T-helper 22 cell (primary cell): ENCODE measurements at regions not wholly inside any gene's neighbourhood (a gene's known extent, or its start where the extent isn't known, plus 50 kb on each side); places are given as distances from the start of the nearest gene placed in this dataset.

Experiments used
- DNase-seq: peaks from one replicate; pipeline ENCODE4 v3.0.0-alpha.2; 2020; ENCODE audit warnings: low read depth

DNA sequence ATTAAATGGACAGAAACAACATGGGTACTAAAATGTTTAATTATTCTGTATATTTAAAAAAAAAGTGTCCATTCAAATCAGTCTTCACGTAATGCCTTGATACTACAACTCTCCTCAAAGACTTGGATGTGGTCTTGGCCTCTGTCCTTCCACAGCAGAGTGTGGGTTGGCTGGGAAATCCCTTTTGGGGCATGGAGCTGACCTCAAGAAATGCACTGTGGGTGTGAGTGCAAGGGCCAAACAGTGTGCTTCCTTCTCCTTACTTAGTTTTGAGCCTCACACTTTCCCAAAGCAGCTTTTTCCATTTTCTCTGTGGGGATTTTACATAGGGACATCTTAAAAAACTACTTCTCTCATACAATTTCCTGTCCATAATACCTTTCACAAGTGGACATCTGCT is 607.4 kb downstream of the EFNB2 start:
- DNase-seq, result no peak

DNA sequence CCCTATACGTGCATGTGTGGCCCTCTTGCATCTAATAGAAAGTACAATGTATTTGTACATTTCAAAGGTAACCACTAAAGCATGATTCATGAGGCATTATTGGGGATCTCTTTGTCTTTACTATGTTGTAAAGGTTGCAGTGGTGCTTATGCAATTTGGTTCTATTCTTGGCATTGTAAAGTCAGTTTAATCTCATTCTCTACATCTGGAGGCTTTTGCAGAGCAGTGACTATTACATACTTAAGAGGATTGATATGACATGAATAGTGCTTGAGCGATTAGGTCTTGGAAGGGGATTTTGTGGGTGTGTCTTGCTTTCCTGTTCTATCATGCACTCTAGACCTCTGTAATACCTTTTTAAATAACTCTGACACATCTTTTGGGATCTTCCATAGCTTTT is 610.0 kb downstream of the EFNB2 start:
- no peak for DNase-seq

DNA sequence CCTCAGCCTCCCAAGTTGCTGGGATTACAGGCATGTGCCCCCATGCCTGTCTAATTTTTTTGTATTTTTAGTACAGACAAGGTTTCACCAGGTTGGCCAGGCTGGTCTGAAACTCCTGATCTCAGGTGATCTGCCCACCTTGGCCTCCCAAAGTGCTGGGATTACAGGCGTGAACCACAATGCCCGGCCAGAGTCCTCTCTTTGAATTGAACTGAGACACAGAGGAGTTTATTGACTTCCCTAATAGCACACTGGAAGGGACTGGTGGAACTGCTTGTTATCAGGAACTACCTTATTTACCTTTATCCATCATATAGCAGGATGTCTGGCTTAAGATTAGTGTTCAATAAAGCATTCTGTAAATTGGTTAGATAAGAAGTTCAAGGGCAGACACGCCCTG is 613.8 kb downstream of the EFNB2 start:
- no peak for DNase-seq

DNA sequence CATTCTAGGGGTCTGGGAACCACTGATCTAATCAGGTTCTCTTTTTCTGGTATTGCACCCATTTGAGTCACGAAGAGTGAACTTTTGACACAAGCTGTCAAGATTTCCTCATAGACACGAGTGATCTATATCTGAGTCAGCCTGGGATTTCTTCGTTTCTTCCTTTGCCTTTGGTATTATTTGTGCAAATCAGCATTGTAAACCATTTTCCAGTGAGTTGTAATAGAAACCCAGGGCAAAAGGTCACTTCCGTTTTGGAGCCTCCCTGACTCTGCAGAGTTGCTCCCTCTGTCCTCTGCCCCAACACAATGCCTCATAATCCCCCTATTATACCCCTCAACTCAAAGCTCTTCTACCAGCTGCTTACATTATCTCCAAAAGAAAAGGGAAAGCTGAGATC is 615.1 kb downstream of the EFNB2 start:
- DNase-seq, result no peak

DNA sequence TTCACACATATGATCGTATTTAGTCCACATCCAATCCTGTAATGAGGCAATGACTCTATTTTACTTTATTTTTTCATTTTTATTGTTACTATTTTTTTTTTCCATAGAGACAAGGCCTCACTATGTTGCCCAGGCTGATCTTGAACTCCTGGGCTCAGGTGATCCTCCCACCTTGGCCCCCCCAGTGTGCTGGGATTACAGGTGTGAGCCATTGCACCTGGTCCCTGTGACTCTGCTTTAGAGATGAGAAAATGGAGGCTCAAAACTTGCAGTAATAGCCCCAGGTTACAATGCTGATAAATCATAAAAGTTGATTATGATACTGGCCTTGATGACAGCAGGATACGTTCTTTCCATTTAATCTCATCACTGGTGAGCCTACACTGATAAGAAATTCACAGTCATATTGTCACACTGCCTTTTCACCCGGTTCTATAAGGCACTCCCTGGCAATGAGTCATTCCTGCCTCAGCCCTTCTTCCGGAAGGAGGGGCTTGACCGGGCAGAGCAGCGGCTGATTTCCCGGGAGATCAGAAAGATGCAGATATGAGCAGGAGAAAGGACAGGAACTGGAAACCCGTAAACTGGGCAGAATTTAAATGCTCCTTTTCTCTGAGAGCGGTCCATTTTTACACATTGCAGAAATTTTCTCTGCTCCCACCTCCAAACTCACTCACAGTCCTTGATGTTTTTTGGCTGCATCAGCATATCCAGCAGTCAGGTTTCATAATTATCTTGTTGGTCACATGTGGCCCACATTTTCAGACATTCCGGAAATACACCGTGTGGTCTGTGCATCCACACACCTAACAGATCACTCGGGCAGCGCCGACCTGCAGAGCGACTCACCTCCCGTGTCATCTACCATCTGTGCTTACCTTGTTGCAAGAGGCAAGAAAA is 616.4 kb downstream of the EFNB2 start:
- no peak for DNase-seq

DNA sequence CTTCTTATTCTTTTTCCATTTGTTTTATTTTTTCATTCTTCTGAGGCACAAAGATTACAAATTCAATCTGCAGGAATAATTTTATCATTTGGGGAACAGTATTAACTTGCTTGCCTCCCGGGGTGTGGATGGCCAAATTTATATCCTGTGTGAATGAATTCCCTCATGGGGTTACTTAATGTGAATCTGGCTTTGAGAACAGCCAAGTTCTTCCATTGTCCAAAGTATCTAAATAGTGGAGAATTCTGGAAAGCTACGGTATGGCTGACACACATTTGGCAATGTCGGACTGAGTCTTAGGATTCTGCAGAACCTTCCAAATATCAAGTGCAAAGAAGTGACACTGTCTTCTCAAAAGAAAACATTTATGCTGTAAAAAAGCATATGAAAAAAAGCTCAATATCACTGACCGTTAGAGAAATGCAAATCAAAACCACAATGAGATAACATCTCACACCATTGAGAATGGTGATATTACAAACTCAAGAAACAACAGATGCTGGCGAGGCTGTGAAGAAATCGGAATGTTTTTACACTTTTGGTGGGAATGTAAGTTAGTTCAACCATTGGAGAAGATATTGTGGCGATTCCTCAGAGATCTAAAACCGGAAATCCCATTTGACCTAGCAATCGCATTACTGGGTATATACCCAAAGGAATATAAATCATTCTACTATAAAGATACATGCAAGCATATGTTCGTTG is 620.2 kb downstream of the EFNB2 start:
- DNase-seq, result no peak

DNA sequence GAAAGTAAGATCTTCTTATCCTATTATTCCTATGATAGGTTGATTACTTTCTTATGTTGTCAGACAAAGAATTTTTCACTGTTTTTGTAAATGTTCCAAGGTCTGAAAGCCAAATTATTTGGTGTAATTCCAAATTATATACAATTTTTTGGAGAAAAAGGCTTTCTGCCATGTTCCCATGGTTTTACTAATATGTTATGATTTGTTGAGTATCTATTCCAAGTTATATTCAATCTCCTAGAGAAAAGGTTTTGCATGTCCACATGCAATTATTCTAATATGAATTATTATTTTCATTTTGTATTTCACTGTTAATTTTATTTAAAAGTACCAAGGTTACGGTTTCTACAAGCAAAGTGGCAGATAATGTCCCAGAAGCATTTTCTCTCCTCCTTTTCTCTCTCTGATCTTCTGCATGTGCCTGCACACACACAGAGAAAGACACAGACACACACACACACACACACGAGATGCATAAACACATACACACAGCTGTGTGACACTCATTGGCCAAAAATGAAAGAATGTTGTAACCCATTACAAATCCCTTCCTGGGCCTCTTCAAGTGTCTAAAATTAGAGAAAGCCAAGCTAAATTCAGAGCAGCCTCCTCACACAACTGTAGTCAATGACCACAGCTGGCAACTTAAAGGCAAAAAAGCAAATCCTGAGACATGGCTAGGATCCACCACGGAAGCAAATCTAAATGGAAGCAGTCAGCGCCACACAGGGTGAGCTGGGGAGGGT is 621.0 kb downstream of the EFNB2 start:
- DNase-seq, result no peak

DNA sequence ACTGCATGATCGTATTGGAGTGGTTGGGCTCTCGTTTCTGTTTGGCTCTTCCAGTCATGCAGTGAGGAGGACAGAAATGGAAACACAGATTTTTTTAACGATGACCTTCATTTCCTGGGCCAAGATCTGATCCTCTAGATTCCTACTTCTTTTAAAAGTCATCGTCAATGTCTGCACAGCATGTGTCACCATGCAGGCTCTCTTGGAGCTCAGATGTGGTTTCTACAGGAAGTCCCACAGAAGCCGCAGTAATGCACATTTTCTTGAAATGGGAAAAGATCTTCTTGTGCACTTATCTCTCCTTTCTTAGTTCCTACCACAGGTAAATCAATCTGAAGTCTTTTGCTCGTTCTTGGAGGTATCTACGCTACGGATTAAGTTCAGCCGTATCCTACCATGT is 626.9 kb downstream of the EFNB2 start:
- no peak for DNase-seq

DNA sequence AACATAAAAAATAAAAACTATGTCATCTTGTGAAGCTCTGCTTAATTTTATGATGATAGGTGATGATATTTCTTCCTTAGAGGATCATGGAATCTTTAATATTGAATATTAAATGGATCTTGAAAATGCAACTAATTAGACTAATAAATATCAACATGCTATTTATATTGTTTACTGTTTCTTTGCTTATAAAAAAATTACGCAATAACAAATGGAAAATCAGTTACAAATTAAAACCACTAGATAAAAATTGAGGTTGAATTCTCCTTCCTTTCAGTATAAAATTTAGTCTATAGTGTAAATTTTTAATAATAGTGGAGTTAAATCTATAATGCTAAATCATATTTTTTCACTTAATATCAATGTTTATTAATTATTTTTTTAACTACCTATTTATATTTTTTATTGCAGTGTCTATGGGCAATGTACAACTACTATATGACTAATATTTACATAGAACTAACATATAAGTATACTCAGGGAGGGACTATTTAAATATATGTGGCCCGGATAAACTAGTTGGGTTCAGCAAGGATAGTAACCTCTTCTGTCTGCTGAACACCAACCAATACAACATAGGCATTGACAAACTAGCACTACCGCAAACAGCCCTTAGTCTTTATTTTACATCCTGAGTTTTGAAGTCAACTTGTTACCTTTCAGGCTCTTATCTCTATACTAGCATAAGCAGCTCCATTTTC is 628.0 kb downstream of the EFNB2 start:
- DNase-seq, result no peak

DNA sequence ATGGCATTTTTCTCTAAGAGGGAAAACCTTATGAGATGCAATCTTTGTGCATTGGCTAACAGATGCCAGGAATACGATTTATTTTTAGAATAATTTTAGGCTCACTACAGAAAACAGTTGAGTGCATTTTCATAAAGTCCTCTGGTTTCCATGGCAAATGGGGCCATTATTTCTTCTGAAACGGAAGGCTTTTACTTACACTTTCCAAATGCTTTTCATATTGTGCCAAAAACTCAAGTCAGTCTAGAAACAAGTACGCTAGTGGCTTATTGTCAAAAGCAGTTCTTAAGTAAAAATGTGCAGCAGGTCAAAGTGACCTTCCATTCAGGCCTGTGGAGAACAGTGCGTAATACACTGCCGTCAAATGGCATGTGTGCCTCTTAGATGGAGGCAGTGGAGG is 628.7 kb downstream of the EFNB2 start:
- DNase-seq, result no peak

DNA sequence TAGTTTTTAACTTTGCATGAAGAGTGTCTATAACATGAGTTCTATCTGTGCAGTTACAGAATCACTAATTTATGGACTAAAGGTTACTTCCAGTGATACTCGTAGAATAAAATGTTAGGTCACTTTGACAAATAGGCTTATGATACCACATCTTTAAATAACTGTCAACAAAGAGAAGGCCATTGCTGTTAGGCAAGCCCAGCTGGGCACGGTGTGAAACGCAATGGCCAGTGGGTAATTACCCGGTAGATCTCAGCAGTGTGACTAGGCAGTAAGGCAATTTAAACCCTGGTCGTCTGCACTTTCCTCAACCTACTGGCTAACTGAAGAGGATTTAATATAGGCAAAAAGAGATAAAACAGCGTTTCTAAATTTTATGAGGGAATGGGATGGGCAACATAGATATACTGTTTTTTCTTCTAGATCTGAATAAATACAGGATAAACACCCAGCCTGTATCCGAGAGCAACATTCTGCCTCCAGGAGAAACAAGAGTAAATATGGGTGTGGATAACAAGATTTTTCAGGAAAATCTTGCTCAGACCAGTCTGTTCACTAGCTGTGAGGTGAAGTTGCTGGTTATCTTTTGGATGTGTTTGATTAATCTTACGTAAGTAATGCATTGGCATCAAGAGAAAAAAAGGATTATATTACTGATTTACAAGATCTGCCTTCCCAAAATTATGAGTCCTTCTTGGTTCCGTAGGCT is 631.3 kb downstream of the EFNB2 start:
- no peak for DNase-seq

DNA sequence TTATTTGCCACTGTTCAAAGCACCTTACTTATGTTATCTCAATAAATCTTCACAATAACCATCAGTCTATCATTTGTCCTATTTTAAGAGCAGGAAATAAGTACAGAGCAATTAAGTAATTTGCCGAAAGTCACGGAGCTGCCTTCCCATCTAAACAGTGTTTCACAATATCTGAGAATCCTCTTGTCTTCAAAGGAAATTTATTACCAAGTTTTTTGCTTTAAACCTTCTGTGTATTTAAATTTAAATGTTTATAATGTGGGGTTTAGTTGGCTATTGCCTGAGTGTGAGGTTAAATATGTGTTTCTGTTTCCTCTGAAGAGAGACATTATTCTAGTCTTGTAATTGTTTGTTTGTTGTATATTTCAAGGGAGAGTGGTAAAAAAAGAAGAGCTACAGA is 633.1 kb downstream of the EFNB2 start:
- no peak for DNase-seq

DNA sequence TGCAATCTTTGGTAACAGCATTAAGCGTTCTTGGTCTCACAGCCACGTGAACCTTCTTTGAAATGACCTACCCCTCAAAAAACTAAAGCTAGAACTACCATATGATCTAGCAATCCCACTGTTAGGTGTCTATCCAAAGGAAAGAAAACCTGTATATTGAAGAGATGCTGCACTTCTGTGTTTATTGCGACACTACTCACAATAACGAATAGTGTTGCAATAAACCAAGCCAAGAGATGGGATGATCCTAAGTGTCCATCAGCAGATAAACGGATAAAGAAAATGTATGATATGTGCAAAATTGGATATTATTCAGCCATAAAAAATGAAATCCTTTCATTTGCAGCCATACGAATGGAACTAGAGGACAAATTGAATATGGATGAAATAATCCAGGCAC is 637.9 kb downstream of the EFNB2 start:
- no peak for DNase-seq

DNA sequence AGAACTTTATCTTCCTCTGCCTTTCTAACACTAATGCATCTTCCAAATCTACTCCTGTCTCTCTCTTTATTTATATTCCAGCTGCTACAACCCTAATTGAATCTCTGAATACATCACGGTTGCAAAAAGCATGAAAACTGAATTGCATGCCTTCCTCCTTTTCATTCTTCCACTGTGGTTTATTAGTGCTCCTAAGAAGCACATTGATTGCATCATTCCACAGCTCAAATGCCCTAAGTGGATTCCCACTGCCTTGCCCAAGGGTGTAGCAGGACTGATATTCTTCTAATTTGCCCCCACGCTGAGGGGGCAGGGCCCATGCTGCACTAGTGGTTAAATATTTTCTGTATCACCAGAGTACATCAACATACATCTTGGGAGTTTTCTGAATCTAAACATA is 640.8 kb downstream of the EFNB2 start:
- DNase-seq, result no peak

DNA sequence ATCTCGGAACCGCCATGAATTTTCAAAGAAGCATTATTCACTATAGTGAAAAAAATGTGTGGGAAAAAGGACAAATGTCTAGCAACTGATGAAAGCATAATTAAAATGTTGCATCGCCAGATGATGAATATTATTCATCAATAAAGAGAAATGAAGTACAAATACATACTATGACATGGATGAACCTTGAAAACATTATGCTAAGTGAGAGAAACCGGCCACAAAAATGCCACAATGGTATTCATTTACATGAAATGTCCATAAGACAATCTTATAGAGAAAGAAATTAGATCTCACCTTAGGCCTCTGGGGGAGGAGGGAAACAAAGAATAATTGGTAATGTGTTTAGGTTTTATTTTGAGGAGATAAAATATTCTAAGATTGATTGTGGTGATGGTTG is 645.0 kb downstream of the EFNB2 start:
- no peak for DNase-seq

DNA sequence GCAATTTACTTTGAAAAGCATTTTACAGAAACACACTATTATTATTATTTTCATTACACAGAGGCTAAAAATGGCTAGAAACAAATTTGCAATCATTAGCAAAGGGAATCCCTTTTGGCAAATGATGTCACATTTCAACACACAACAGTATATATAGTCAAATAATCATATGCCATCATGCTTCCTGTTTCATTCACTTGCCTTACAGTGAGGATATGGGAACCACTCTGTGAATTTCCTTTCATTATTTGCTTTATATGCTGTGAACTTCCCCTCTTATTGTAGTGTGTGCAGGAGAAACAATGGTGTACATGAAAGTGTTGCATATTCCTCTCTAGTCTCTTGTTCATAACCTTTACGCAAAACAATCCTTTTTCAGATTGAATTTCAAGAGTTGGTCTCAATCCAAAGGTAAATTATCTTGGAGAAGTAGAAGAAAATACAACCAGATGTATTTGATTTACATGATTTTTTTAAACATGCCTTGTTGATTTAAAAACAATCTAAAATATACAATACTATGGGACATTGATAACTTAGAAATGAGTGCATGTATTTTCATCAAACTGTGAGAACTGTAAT is 657.3 kb downstream of the EFNB2 start:
- no peak for DNase-seq

DNA sequence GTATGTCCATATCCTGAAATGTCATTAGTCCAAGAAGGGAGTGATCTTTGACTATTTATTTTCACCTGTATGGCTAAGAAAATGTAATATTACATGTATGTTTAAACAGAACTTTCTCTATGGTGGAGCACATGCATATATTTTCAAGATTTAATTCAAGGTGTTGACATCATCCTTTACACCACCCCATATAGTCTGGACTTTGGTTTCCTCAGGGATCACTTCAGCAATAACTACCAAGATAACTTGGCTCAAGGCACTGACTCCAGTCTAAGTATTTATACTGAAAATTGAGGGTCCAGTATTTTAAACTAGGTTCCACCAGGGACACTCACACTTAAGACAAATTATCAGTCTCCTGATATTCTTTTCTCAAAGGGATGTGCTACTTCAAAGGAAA is 660.6 kb downstream of the EFNB2 start:
- no peak for DNase-seq

DNA sequence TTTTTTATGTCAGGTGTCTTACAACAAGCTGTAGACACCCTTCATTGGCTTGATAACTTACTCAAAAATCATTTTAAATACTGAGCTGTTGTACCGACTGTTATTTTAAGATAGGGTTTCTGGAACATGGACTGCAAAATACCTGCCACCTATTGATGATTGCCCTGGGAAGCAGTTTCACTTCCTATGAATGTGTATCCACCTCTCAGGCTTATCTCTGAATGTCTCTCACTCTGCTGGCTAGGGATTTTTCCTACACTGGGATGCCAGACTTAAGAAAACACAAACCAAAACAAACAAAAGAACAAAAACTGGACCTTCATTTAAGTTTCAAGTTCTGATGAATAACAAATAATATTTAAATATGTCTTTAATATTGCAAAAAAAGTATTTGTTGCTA is 663.7 kb downstream of the EFNB2 start:
- no peak for DNase-seq

DNA sequence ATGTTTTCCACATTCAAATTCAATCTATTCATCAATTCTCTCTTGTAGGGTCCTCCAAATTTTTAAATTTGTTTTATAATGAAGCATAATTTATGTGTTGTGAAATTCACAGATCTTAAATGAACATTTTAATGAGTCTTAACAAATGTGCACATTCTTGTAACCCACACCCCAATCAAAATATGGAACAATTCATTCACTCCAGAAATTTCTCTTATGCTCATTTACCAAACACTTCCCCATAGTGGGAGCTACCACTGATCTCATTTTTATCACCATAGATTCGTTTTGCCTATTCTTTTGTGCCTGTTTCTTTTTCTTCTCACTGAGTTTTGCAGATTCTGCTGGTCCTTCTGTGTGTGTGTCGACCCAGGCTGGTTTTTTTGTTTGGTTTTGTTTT is 664.1 kb downstream of the EFNB2 start:
- no peak for DNase-seq

DNA sequence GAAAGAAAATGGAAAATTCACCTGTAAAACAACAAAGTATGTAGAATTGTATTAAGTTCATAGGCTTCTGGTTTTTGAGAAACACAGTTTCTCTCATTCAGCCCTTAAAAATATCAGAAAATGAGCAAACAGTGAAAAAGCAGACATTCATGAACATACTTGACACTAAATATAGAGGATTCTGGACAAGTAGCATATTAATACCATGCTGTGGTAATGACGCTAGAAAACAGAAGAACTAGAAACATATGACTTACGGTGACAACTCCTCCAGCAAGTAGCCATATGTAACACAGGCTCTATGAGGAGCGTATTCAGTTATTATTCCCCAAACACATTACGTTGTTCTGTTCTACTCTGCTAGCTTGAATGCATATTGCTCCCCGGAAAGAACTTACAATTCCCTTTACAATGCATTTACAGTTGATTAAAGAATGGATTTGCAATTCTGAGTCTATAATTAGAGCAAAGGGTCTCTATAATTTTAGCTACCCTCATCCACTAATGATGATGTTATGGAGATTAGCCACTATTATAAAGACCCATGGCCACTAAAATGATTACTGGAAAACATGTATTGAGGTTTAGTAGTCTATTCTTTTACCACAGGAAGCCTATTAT is 672.1 kb downstream of the EFNB2 start:
- DNase-seq, result no peak

DNA sequence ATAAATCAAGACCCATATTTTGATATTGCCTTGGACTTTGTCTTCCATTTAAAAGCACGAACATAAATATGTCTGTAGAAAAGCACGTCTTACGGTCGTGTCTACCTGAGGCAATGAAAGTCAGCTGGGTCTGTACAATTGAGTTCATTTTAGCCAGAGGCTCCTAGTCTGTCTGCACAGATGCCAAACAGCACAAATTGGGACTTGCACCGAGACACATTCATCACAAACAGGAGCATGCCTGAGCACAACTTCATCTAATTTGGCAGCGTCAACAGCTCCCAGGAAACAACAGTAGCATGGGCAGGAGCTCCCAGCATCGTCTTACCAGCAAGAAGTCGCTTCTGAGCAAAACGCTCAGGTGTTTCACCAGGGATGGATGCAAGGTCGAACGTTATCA is 687.0 kb downstream of the EFNB2 start:
- no peak for DNase-seq
